ENCODE measurements at regions not wholly inside any gene's neighbourhood (a gene's known extent, or its start where the extent isn't known, plus 50 kb on each side); places are given as distances from the start of the nearest gene placed in this dataset.
"Not testable (repeated sequence)": the region's sequence is repeated elsewhere in the genome, so short reads cannot be mapped to it uniquely, and the experiment has no call there.

DNA sequence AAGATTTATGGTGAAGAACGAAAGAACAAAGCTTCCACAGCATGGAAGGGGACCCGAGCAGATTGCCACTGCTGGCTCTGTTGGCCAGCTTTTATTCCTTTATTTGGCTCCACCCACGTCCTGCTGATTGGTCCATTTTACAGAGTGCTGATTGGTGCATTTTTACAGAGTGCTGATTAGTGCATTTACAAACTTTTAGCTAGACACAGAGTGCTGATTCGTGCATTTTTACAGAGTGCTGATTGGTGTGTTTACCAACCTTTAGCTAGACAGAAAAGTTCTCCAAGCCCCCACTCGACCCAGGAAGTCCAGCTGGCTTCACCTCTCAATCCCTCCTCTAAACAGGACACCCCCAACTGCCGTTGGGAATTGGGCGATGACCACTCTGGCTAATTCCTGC, 511.5 kb downstream of the CCER1 start:
- not testable (repeated sequence) for TF ChIP-seq CTCF (IDR thresholded peaks at IDR 0.05; ENCODE audit: low read depth, low read length, missing input control); REST (IDR thresholded peaks at IDR 0.05); FOXA1 (IDR thresholded peaks at IDR 0.05); YY1 (IDR thresholded peaks at IDR 0.05); GABPA (IDR thresholded peaks at IDR 0.05 in 1 of 2, conservative IDR thresholded peaks at IDR 0.05 in 1 of 2); ATF3 (IDR thresholded peaks at IDR 0.05)
- TF ChIP-seq, protein P1, sequence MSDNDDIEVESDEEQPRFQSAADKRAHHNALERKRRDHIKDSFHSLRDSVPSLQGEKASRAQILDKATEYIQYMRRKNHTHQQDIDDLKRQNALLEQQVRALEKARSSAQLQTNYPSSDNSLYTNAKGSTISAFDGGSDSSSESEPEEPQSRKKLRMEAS (IDR thresholded peaks at IDR 0.05), result not testable (repeated sequence)
- TF ChIP-seq, protein P2, sequence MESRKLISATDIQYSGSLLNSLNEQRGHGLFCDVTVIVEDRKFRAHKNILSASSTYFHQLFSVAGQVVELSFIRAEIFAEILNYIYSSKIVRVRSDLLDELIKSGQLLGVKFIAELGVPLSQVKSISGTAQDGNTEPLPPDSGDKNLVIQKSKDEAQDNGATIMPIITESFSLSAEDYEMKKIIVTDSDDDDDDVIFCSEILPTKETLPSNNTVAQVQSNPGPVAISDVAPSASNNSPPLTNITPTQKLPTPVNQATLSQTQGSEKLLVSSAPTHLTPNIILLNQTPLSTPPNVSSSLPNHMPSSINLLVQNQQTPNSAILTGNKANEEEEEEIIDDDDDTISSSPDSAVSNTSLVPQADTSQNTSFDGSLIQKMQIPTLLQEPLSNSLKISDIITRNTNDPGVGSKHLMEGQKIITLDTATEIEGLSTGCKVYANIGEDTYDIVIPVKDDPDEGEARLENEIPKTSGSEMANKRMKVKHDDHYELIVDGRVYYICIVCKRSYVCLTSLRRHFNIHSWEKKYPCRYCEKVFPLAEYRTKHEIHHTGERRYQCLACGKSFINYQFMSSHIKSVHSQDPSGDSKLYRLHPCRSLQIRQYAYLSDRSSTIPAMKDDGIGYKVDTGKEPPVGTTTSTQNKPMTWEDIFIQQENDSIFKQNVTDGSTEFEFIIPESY (IDR thresholded peaks at IDR 0.05), result not testable (repeated sequence)
